ENCODE measurements at regions not wholly inside any gene's neighbourhood (a gene's known extent, or its start where the extent isn't known, plus 50 kb on each side); places are given as distances from the start of the nearest gene placed in this dataset.

DNA sequence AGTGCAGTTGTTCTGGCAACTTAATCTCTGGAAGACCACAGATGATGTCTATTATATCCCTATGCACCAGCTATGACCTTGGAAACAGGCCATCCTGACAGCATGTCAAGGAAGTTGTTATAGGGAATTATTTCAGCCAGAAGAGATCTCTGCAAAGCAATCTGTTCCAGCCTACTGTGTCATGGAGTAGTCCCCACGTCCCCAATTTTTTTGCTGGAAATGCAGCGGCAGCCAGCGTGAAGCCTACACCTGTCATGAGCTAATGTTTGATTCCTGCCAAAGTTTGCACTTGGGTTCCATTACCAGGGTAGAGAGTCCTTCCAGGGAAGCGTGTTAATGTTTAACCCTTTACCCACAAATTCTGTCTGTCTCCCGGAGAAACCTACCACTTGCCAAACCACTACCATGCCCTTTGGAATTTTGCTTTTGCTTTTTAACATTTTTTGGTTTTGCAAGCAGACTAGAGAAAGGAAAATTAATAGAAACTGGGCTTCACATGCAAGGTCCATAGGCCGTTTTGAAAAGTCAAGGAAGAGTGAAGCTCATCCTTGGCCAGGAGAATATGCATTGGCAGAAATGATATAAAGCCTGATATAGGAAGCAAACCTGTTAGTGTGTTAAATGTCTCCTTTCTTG lies 174.9 kb upstream of the SPRY4 start:
- Mint-ChIP-seq H3K4me1 (peaks cover 10% of the 10 kb centered on the region; the same call in 2 of the 3 replicates), H3K36me3 (ENCODE audit: low read depth) (no peaks in the 10 kb centered on the region), H3K4me3 (no peak overlapping the region), H3K27me3 (ENCODE audit: insufficient read depth, low read depth, poor library complexity) (no peaks in the 10 kb centered on the region), H3K27ac (no peak overlapping the region), H3K9me3 (no peaks in the 10 kb centered on the region; the same call in 2 of the 3 replicates)
- Histone ChIP-seq H2AFZ (peak overlapping the region; percentile 20; the same call in 1 of the 2 replicates), H3F3A (replicated peaks; ENCODE audit: low read depth) (no peaks in the 10 kb centered on the region), H3K9me2 (ENCODE audit: insufficient read depth) (no peaks in the 10 kb centered on the region), H3K36me3 (ENCODE audit: insufficient read depth) (no peaks in the 10 kb centered on the region), H4K20me1 (replicated peaks; ENCODE audit: insufficient read depth) (no peaks in the 10 kb centered on the region), H3K4me2 (peak overlapping the region; percentile 54; the same call in 1 of the 2 replicates), H3K27me3 (ENCODE audit: insufficient read depth) (no peaks in the 10 kb centered on the region), H3K4me3 (no peak overlapping the region), H3K4me1 (ENCODE audit: insufficient read depth) (peaks cover 11% of the 10 kb centered on the region; the same call in 1 of the 2 replicates), H3K79me2 (replicated peaks; ENCODE audit: insufficient read depth) (no peaks in the 10 kb centered on the region), H3K27ac (ENCODE audit: low read depth) (no peak overlapping the region)
- DNase-seq (ENCODE audit: low spot score) (no peak), ATAC-seq (no peak)
- TF ChIP-seq POLR2AphosphoS5 (IDR thresholded peaks at IDR 0.05; ENCODE audit: low read depth) = no peak
- TF ChIP-seq, protein P1, sequence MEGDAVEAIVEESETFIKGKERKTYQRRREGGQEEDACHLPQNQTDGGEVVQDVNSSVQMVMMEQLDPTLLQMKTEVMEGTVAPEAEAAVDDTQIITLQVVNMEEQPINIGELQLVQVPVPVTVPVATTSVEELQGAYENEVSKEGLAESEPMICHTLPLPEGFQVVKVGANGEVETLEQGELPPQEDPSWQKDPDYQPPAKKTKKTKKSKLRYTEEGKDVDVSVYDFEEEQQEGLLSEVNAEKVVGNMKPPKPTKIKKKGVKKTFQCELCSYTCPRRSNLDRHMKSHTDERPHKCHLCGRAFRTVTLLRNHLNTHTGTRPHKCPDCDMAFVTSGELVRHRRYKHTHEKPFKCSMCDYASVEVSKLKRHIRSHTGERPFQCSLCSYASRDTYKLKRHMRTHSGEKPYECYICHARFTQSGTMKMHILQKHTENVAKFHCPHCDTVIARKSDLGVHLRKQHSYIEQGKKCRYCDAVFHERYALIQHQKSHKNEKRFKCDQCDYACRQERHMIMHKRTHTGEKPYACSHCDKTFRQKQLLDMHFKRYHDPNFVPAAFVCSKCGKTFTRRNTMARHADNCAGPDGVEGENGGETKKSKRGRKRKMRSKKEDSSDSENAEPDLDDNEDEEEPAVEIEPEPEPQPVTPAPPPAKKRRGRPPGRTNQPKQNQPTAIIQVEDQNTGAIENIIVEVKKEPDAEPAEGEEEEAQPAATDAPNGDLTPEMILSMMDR (conservative IDR thresholded peaks at IDR 0.05; ENCODE audit: low read depth in 2 of 2) = no peak

DNA sequence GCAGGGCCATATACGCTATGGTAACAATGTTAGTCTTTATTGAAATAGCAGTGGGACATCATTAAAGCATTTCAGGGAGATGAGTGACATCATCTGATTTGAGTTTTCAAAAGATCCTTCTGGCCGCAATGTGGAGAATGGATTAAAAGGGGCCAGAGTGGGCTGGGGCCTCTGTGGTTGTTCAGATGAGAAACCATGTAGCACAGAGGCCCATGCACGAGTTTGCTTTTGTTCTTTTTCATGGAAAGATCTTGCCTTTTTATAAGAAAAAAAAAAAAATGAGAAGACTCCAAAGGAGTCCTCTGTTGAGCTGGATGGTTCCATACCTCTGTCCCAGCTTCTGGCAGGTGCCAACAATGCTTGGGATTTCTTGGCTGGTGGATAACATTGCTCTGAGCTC lies 173.5 kb upstream of the SPRY4 start:
- no peak overlapping the region for H3K27ac Mint-ChIP-seq
- TF ChIP-seq CREB1 (CRISPR knock-in tag; IDR thresholded peaks at IDR 0.05; ENCODE audit: low read depth) = no peak
- TF ChIP-seq, protein P2, sequence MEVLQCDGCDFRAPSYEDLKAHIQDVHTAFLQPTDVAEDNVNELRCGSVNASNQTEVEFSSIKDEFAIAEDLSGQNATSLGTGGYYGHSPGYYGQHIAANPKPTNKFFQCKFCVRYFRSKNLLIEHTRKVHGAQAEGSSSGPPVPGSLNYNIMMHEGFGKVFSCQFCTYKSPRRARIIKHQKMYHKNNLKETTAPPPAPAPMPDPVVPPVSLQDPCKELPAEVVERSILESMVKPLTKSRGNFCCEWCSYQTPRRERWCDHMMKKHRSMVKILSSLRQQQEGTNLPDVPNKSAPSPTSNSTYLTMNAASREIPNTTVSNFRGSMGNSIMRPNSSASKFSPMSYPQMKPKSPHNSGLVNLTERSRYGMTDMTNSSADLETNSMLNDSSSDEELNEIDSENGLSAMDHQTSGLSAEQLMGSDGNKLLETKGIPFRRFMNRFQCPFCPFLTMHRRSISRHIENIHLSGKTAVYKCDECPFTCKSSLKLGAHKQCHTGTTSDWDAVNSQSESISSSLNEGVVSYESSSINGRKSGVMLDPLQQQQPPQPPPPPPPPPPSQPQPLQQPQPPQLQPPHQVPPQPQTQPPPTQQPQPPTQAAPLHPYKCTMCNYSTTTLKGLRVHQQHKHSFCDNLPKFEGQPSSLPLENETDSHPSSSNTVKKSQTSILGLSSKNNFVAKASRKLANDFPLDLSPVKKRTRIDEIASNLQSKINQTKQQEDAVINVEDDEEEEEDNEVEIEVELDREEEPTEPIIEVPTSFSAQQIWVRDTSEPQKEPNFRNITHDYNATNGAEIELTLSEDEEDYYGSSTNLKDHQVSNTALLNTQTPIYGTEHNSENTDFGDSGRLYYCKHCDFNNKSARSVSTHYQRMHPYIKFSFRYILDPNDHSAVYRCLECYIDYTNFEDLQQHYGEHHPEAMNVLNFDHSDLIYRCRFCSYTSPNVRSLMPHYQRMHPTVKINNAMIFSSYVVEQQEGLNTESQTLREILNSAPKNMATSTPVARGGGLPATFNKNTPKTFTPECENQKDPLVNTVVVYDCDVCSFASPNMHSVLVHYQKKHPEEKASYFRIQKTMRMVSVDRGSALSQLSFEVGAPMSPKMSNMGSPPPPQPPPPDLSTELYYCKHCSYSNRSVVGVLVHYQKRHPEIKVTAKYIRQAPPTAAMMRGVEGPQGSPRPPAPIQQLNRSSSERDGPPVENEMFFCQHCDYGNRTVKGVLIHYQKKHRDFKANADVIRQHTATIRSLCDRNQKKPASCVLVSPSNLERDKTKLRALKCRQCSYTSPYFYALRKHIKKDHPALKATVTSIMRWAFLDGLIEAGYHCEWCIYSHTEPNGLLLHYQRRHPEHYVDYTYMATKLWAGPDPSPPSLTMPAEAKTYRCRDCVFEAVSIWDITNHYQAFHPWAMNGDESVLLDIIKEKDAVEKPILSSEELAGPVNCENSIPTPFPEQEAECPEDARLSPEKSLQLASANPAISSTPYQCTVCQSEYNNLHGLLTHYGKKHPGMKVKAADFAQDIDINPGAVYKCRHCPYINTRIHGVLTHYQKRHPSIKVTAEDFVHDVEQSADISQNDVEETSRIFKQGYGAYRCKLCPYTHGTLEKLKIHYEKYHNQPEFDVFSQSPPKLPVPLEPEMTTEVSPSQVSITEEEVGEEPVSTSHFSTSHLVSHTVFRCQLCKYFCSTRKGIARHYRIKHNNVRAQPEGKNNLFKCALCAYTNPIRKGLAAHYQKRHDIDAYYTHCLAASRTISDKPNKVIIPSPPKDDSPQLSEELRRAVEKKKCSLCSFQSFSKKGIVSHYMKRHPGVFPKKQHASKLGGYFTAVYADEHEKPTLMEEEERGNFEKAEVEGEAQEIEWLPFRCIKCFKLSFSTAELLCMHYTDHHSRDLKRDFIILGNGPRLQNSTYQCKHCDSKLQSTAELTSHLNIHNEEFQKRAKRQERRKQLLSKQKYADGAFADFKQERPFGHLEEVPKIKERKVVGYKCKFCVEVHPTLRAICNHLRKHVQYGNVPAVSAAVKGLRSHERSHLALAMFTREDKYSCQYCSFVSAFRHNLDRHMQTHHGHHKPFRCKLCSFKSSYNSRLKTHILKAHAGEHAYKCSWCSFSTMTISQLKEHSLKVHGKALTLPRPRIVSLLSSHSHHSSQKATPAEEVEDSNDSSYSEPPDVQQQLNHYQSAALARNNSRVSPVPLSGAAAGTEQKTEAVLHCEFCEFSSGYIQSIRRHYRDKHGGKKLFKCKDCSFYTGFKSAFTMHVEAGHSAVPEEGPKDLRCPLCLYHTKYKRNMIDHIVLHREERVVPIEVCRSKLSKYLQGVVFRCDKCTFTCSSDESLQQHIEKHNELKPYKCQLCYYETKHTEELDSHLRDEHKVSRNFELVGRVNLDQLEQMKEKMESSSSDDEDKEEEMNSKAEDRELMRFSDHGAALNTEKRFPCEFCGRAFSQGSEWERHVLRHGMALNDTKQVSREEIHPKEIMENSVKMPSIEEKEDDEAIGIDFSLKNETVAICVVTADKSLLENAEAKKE (CRISPR knock-in tag; IDR thresholded peaks at IDR 0.05) = no peak
- TF ChIP-seq, protein P3, sequence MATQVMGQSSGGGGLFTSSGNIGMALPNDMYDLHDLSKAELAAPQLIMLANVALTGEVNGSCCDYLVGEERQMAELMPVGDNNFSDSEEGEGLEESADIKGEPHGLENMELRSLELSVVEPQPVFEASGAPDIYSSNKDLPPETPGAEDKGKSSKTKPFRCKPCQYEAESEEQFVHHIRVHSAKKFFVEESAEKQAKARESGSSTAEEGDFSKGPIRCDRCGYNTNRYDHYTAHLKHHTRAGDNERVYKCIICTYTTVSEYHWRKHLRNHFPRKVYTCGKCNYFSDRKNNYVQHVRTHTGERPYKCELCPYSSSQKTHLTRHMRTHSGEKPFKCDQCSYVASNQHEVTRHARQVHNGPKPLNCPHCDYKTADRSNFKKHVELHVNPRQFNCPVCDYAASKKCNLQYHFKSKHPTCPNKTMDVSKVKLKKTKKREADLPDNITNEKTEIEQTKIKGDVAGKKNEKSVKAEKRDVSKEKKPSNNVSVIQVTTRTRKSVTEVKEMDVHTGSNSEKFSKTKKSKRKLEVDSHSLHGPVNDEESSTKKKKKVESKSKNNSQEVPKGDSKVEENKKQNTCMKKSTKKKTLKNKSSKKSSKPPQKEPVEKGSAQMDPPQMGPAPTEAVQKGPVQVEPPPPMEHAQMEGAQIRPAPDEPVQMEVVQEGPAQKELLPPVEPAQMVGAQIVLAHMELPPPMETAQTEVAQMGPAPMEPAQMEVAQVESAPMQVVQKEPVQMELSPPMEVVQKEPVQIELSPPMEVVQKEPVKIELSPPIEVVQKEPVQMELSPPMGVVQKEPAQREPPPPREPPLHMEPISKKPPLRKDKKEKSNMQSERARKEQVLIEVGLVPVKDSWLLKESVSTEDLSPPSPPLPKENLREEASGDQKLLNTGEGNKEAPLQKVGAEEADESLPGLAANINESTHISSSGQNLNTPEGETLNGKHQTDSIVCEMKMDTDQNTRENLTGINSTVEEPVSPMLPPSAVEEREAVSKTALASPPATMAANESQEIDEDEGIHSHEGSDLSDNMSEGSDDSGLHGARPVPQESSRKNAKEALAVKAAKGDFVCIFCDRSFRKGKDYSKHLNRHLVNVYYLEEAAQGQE (IDR thresholded peaks at IDR 0.05; ENCODE audit: unreplicated experiment) = no peak
- TF ChIP-seq EZH2 (IDR thresholded peaks at IDR 0.05; ENCODE audit: low read depth, unreplicated experiment) = no peak
- TF ChIP-seq NANOG (IDR thresholded peaks at IDR 0.05; ENCODE audit: borderline replicate concordance) = no peak
- TF ChIP-seq, protein P4, sequence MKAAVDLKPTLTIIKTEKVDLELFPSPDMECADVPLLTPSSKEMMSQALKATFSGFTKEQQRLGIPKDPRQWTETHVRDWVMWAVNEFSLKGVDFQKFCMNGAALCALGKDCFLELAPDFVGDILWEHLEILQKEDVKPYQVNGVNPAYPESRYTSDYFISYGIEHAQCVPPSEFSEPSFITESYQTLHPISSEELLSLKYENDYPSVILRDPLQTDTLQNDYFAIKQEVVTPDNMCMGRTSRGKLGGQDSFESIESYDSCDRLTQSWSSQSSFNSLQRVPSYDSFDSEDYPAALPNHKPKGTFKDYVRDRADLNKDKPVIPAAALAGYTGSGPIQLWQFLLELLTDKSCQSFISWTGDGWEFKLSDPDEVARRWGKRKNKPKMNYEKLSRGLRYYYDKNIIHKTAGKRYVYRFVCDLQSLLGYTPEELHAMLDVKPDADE (IDR thresholded peaks at IDR 0.05) = no peak

More for the DNA sequence above, 173.5 kb upstream of the SPRY4 start:
- no peaks in the 10 kb centered on the region for H3F3A ChIP-seq (replicated peaks; ENCODE audit: low read depth)
- DNase-seq (ENCODE audit: low spot score) = no peak
- H3K9me3 Mint-ChIP-seq = no peaks in the 10 kb centered on the region; the same call in 2 of the 3 replicates
- H3K9me2 ChIP-seq (ENCODE audit: insufficient read depth) = no peaks in the 10 kb centered on the region
- no peak overlapping the region for H3K4me3 ChIP-seq
- ATAC-seq = no peak
- no peaks in the 10 kb centered on the region for H4K20me1 ChIP-seq (replicated peaks; ENCODE audit: insufficient read depth)
- peaks cover 11% of the 10 kb centered on the region; the same call in 1 of the 2 replicates for H3K4me1 ChIP-seq (ENCODE audit: insufficient read depth)
- H3K36me3 Mint-ChIP-seq (ENCODE audit: low read depth) = no peaks in the 10 kb centered on the region
- H3K79me2 ChIP-seq (replicated peaks; ENCODE audit: insufficient read depth) = no peaks in the 10 kb centered on the region
- no peak overlapping the region for H3K4me3 Mint-ChIP-seq
- no peaks in the 10 kb centered on the region for H3K27me3 ChIP-seq (ENCODE audit: insufficient read depth)
- H3K36me3 ChIP-seq (ENCODE audit: insufficient read depth) = no peaks in the 10 kb centered on the region
- no peak overlapping the region for H3K4me2 ChIP-seq
- peaks cover 2% of the 10 kb centered on the region for H3K27me3 Mint-ChIP-seq (ENCODE audit: insufficient read depth, low read depth, poor library complexity)
- no peak overlapping the region for H3K27ac ChIP-seq (ENCODE audit: low read depth)
- peaks cover 12% of the 10 kb centered on the region; the same call in 2 of the 3 replicates for H3K4me1 Mint-ChIP-seq
- H2AFZ ChIP-seq = no peak overlapping the region
